GM23248 (cell line): ENCODE measurements at regions not wholly inside any gene's neighbourhood (a gene's known extent, or its start where the extent isn't known, plus 50 kb on each side); places are given as distances from the start of the nearest gene placed in this dataset.

Experiments
- DNase-seq: peaks from one replicate; pipeline ENCODE4 v3.0.0-alpha.2; 2015
- H2AFZ ChIP-seq: fragments of 200-600 bp; sonication (generic); 2 replicates; pipeline ENCODE4 v1.6.1; 2016; ENCODE audit warnings: antibody characterized with exemption
- H3F3A ChIP-seq: fragments of 200-600 bp; sonication (generic); 2 replicates; pipeline ENCODE4 v1.6.1; 2016; ENCODE audit warnings: mild to moderate bottlenecking, antibody characterized with exemption, mixed run types; ENCODE audit not compliant: insufficient read depth
- H3K27ac ChIP-seq: fragments of 200-600 bp; sonication (generic); 2 replicates; pipeline ENCODE4 v1.5.1; 2016; ENCODE audit warnings: mild to moderate bottlenecking
- H3K27me3 ChIP-seq: fragments of 200-600 bp; sonication (generic); replicated peaks from 2 replicates; pipeline ENCODE4 v1.6.1; 2016; ENCODE audit warnings: mild to moderate bottlenecking; ENCODE audit not compliant: insufficient read depth
- H3K36me3 ChIP-seq: fragments of 200-600 bp; sonication (generic); 2 replicates; pipeline ENCODE4 v1.6.1; 2016; ENCODE audit warnings: low read depth, mild to moderate bottlenecking
- H3K4me1 ChIP-seq: fragments of 200-600 bp; sonication (generic); 2 replicates; pipeline ENCODE4 v1.6.1; 2016; ENCODE audit warnings: mild to moderate bottlenecking; ENCODE audit not compliant: insufficient read depth
- H3K4me2 ChIP-seq: fragments of 200-600 bp; sonication (generic); one replicate; pipeline ENCODE4 v1.6.1; 2016; ENCODE audit warnings: mild to moderate bottlenecking; ENCODE audit not compliant: unreplicated experiment
- H3K4me3 ChIP-seq: fragments of 200-600 bp; sonication (generic); 2 replicates; pipeline ENCODE4 v1.5.1; 2016; ENCODE audit warnings: mild to moderate bottlenecking
- H3K79me2 ChIP-seq: fragments of 200-600 bp; sonication (generic); 2 replicates; pipeline ENCODE4 v1.6.1; 2016; ENCODE audit warnings: mild to moderate bottlenecking; ENCODE audit not compliant: insufficient read depth
- H3K9ac ChIP-seq: fragments of 200-600 bp; sonication (generic); 2 replicates; pipeline ENCODE4 v1.6.1; 2016; ENCODE audit warnings: mild to moderate bottlenecking
- H3K9me2 ChIP-seq: fragments of 200-600 bp; sonication (generic); 2 replicates; pipeline ENCODE4 v1.6.1; 2016; ENCODE audit warnings: mixed run types, mild to moderate bottlenecking, moderate library complexity; ENCODE audit not compliant: insufficient read depth
- H3K9me3 ChIP-seq: fragments of 200-600 bp; sonication (generic); one replicate; pipeline ENCODE4 v1.6.1; 2017; ENCODE audit warnings: low read depth
- H4K20me1 ChIP-seq: fragments of 200-600 bp; sonication (generic); 2 replicates; pipeline ENCODE4 v1.6.0; 2016; ENCODE audit not compliant: insufficient read depth
- EZH2 ChIP-seq: fragments of 200-600 bp; sonication (generic); IDR thresholded peaks from 2 replicates; pipeline ENCODE4 v1.6.1; 2018; ENCODE audit warnings: antibody characterized with exemption, mild to moderate bottlenecking; ENCODE audit not compliant: insufficient read depth, poor library complexity, severe bottlenecking
- EZH2phosphoT487 ChIP-seq: fragments of 200-600 bp; sonication (generic); IDR thresholded peaks from 2 replicates; pipeline ENCODE4 v1.6.1; 2018; ENCODE audit warnings: antibody characterized with exemption, moderate library complexity, mild to moderate bottlenecking, low read depth; ENCODE audit not compliant: insufficient read depth
- WGBS, 2 experiments: methylation state at CpG; one replicate each; pipeline ENCODE4 v1.1.6; 2015 to 2017; ENCODE audit warnings: low lambda C conversion rate in 2 of 2, low coverage in 1 of 2; ENCODE audit errors: missing lambda C conversion rate in 2 of 2; 5-methylcytosine and 5-hydroxymethylcytosine counted together
- in situ Hi-C: fragments of 300-500 bp; cut with MboI; formaldehyde crosslinking; loops from 2 replicates; pipeline ENCODE4 v1.15.0; 2020

- Histone ChIP-seq H3K9me2 (no peaks in the 10 kb centered on the region), H2AFZ (no peak overlapping the region), H3K4me3 (no peak overlapping the region), H3K36me3 (no peaks in the 10 kb centered on the region), H3K4me1 (no peaks in the 10 kb centered on the region), H3K4me2 (no peak overlapping the region), H3F3A (no peaks in the 10 kb centered on the region), H4K20me1 (no peaks in the 10 kb centered on the region), H3K27me3 (peaks cover 8% of the 10 kb centered on the region), H3K9ac (no peak overlapping the region), H3K9me3 (no peaks in the 10 kb centered on the region), H3K27ac (no peak overlapping the region), H3K79me2 (no peaks in the 10 kb centered on the region)
- DNase-seq, result no peak
- in situ Hi-C loops, result no loop called here
- TF ChIP-seq EZH2, result no peak
- no peak for TF ChIP-seq EZH2phosphoT487
- 40 to 46% methylated on average over 3 of the region's 3 CpGs for whole genome bisulfite sequencing, 2 experiments
Observed at GRCh38 chr13:111398196-111398595, 77.8 kb downstream of the TEX29 start.

GRCh38 chr13:111398715-111399299 is 78.4 kb downstream of the TEX29 start:
- no peak overlapping the region for H3K9ac ChIP-seq
- in situ Hi-C loops, result no loop called here
- no peaks in the 10 kb centered on the region for H3K79me2 ChIP-seq
- H3K9me2 ChIP-seq, result no peaks in the 10 kb centered on the region
- no peaks in the 10 kb centered on the region for H3K9me3 ChIP-seq
- no peaks in the 10 kb centered on the region for H4K20me1 ChIP-seq
- DNase-seq, result no peak
- H3K4me1 ChIP-seq, result no peaks in the 10 kb centered on the region
- no peak for TF ChIP-seq EZH2phosphoT487
- TF ChIP-seq EZH2, result no peak
- no peak overlapping the region for H3K27ac ChIP-seq
- H3K4me3 ChIP-seq, result no peak overlapping the region
- no peaks in the 10 kb centered on the region for H3F3A ChIP-seq
- 52% methylated on average over 18 of the region's 18 CpGs for WGBS, 2 experiments
- H3K4me2 ChIP-seq, result no peak overlapping the region
- H3K27me3 ChIP-seq, result peaks cover 8% of the 10 kb centered on the region
- no peaks in the 10 kb centered on the region for H3K36me3 ChIP-seq
- no peak overlapping the region for H2AFZ ChIP-seq

- H2AFZ ChIP-seq, result no peak overlapping the region
- H3K4me3 ChIP-seq, result no peak overlapping the region
- no peaks in the 10 kb centered on the region for H3K36me3 ChIP-seq
- in situ Hi-C loops, result no loop called here
- no peak overlapping the region for H3K9ac ChIP-seq
- no peaks in the 10 kb centered on the region for H3F3A ChIP-seq
- H3K4me1 ChIP-seq, result no peaks in the 10 kb centered on the region
- no peaks in the 10 kb centered on the region for H4K20me1 ChIP-seq
- no peak overlapping the region for H3K27ac ChIP-seq
- no peak for TF ChIP-seq EZH2phosphoT487
- TF ChIP-seq EZH2, result no peak
- H3K4me2 ChIP-seq, result no peak overlapping the region
- no peaks in the 10 kb centered on the region for H3K79me2 ChIP-seq
- WGBS, 2 experiments, result 51 to 56% methylated on average over 11 of the region's 11 CpGs
- H3K27me3 ChIP-seq, result peaks cover 8% of the 10 kb centered on the region
- H3K9me2 ChIP-seq, result no peaks in the 10 kb centered on the region
- DNase-seq, result no peak
- no peaks in the 10 kb centered on the region for H3K9me3 ChIP-seq
Observed at GRCh38 chr13:111399334-111399733, 78.9 kb downstream of the TEX29 start.

GRCh38 chr13:111399776-111400538 is 79.5 kb downstream of the TEX29 start:
- H3K9me3 ChIP-seq, result no peaks in the 10 kb centered on the region
- no peaks in the 10 kb centered on the region for H3K9me2 ChIP-seq
- H3K4me3 ChIP-seq, result no peak overlapping the region
- H3K27ac ChIP-seq, result no peak overlapping the region
- H3K4me2 ChIP-seq, result no peak overlapping the region
- H3F3A ChIP-seq, result no peaks in the 10 kb centered on the region
- in situ Hi-C loops, result no loop called here
- no peak overlapping the region for H3K9ac ChIP-seq
- no peaks in the 10 kb centered on the region for H3K4me1 ChIP-seq
- peaks cover 8% of the 10 kb centered on the region for H3K27me3 ChIP-seq
- H2AFZ ChIP-seq, result no peak overlapping the region
- H4K20me1 ChIP-seq, result no peaks in the 10 kb centered on the region
- 63 to 66% methylated on average over 9 to 18 of the region's 18 CpGs for WGBS, 2 experiments
- no peak for DNase-seq
- TF ChIP-seq EZH2, result no peak
- TF ChIP-seq EZH2phosphoT487, result no peak
- no peaks in the 10 kb centered on the region for H3K36me3 ChIP-seq
- H3K79me2 ChIP-seq, result no peaks in the 10 kb centered on the region
